ENCODE measurements at regions not wholly inside any gene's neighbourhood (a gene's known extent, or its start where the extent isn't known, plus 50 kb on each side); places are given as distances from the start of the nearest gene placed in this dataset.

GRCh38 chr1:170310014-170310405 lies 164.3 kb downstream of the NTMT2 start:
- H3K9me3 Mint-ChIP-seq = no peaks in the 10 kb centered on the region

GRCh38 chr1:170310951-170311350 lies 165.2 kb downstream of the NTMT2 start:
- no peak overlapping the region for H3K27ac Mint-ChIP-seq
- no peaks in the 10 kb centered on the region for H3K4me1 Mint-ChIP-seq (ENCODE audit: low read depth in 2 of 2)
- H3K9me3 Mint-ChIP-seq = no peaks in the 10 kb centered on the region
- no peaks in the 10 kb centered on the region for H3K36me3 Mint-ChIP-seq (ENCODE audit: insufficient read depth)
- H3K4me3 Mint-ChIP-seq = no peak overlapping the region
- peaks cover 6 to 15% of the 10 kb centered on the region in 2 donors for H3K27me3 Mint-ChIP-seq
- no peak for DNase-seq
- no peak for ATAC-seq (replicated peaks)

More at GRCh38 chr1:170310014-170310405, 164.3 kb downstream of the NTMT2 start:
- H3K4me1 Mint-ChIP-seq (ENCODE audit: low read depth in 2 of 2) = no peaks in the 10 kb centered on the region
- peaks cover 6 to 8% of the 10 kb centered on the region in 2 donors for H3K27me3 Mint-ChIP-seq
- no peaks in the 10 kb centered on the region for H3K36me3 Mint-ChIP-seq (ENCODE audit: insufficient read depth)
- no peak overlapping the region for H3K4me3 Mint-ChIP-seq
- no peak for DNase-seq
- H3K27ac Mint-ChIP-seq = no peak overlapping the region
- no peak for ATAC-seq (replicated peaks)

DNA sequence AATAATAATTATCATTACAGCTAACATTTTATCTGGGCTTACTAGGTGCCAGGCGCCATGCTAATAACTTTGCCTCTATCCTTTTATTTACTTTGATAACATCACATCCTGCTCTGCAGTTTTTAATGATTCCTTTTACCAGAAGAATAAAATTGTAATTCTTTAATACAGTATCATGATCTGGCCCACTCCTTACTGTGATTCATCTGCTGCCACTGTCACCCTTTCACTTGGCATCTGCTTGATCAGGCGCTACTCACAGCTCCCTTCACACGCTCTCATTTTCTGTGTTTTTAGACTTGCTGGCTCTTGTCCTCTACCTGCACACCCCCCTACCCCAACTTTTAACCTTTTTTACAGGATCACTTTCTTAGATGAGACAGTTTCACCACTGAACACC lies 167.5 kb downstream of the NTMT2 start:
- Mint-ChIP-seq H3K9me3 (no peaks in the 10 kb centered on the region), H3K27ac (no peak overlapping the region), H3K27me3 (peaks cover 0 to 18% of the 10 kb centered on the region in 2 donors), H3K4me1 (ENCODE audit: low read depth in 2 of 2) (no peaks in the 10 kb centered on the region), H3K36me3 (ENCODE audit: insufficient read depth) (no peaks in the 10 kb centered on the region), H3K4me3 (no peak overlapping the region)
- DNase-seq = no peak
- ATAC-seq (replicated peaks) = no peak

DNA sequence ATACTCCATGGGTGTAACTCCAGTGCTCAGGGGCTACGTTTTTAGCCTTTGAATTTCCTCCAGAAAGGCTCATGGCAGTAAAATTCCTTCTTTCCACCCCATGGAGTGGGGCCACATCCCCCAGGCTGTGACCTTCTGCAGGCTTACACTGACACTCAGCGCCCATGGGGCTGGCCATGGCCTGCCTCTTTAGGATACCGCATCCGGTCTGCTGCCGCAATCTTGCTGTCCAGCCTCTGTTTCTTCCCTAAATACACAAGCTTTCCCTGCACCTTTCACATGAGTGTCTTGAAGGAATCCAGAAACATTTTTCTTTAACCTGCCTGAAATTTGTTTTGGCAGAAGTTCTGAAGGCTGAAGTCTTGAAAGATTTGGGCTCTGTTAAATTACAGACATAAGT lies 170.5 kb downstream of the NTMT2 start:
- H3K9me3 Mint-ChIP-seq = no peaks in the 10 kb centered on the region
- no peak overlapping the region for H3K27ac Mint-ChIP-seq
- H3K27me3 Mint-ChIP-seq = peaks cover 0 to 18% of the 10 kb centered on the region in 2 donors
- H3K4me3 Mint-ChIP-seq = no peak overlapping the region
- no peaks in the 10 kb centered on the region for H3K4me1 Mint-ChIP-seq (ENCODE audit: low read depth in 2 of 2)
- no peak for DNase-seq
- H3K36me3 Mint-ChIP-seq (ENCODE audit: insufficient read depth) = no peaks in the 10 kb centered on the region
- no peak for ATAC-seq (replicated peaks)

GRCh38 chr1:170318141-170318540 lies 172.4 kb downstream of the NTMT2 start:
- Mint-ChIP-seq H3K9me3 (no peaks in the 10 kb centered on the region), H3K4me3 (no peak overlapping the region), H3K27me3 (peaks cover 0 to 17% of the 10 kb centered on the region in 2 donors), H3K36me3 (ENCODE audit: insufficient read depth) (no peaks in the 10 kb centered on the region), H3K27ac (no peak overlapping the region), H3K4me1 (ENCODE audit: low read depth in 2 of 2) (no peaks in the 10 kb centered on the region)
- no peak for DNase-seq
- no peak for ATAC-seq (replicated peaks)

GRCh38 chr1:170318736-170319135 lies 173.0 kb downstream of the NTMT2 start:
- Mint-ChIP-seq H3K36me3 (ENCODE audit: insufficient read depth) (no peaks in the 10 kb centered on the region), H3K27ac (no peak overlapping the region), H3K4me1 (ENCODE audit: low read depth in 2 of 2) (no peaks in the 10 kb centered on the region), H3K4me3 (no peak overlapping the region), H3K9me3 (no peaks in the 10 kb centered on the region), H3K27me3 (peaks cover 0 to 17% of the 10 kb centered on the region in 2 donors)
- DNase-seq = no peak
- ATAC-seq (replicated peaks) = no peak

- Mint-ChIP-seq H3K36me3 (ENCODE audit: insufficient read depth) (no peaks in the 10 kb centered on the region), H3K4me1 (ENCODE audit: low read depth in 2 of 2) (no peaks in the 10 kb centered on the region), H3K4me3 (no peak overlapping the region), H3K27ac (no peak overlapping the region), H3K27me3 (peaks cover 3 to 16% of the 10 kb centered on the region in 2 donors), H3K9me3 (no peaks in the 10 kb centered on the region)
- DNase-seq (no peak), ATAC-seq (replicated peaks) (no peak)
Observed at GRCh38 chr1:170321113-170321512, 175.4 kb downstream of the NTMT2 start.

DNA sequence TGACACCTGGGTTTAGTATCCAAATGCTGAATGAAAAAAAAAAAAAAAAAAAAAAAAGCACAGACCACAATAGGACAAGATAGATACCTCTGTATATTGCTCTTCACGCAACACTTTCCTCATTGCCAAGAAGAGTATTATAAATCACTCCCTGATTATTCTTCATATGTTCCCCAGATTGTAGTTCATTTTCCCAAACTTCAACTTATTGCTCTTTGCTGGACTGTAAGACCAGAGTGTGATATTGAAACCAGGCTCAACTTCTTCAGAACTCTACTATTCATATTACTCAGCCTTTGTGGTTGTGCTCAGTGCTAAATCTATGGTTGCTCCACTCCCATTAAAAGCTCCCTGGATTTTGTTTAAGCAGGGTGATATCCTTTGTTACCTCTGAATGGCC lies 180.4 kb downstream of the NTMT2 start:
- H3K27ac Mint-ChIP-seq = no peak overlapping the region
- no peak overlapping the region for H3K4me3 Mint-ChIP-seq
- H3K9me3 Mint-ChIP-seq = no peaks in the 10 kb centered on the region
- DNase-seq (no peak), ATAC-seq (replicated peaks) (no peak)
- no peaks in the 10 kb centered on the region for H3K36me3 Mint-ChIP-seq (ENCODE audit: insufficient read depth)
- H3K27me3 Mint-ChIP-seq = peaks cover 26 to 28% of the 10 kb centered on the region in 2 donors
- no peaks in the 10 kb centered on the region for H3K4me1 Mint-ChIP-seq (ENCODE audit: low read depth in 2 of 2)

DNA sequence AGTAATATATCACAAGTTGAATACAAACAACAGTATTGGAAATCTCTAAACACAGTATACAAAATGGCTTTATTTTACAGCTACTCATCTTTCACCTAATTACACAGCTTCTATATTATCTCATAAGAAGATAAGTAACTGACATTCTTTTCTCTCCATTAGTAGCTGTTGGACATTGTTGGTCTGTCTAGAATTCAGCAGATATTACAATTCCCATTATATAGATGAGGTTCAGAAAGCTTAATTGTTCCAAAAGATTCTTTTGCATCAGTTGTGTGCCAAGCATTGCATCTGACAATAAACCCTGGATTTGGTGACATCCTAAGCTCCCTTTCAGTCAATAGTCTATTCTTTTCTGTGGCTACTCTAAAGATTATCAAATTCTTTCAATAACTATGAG lies 187.0 kb downstream of the NTMT2 start:
- Mint-ChIP-seq H3K27ac (no peak overlapping the region), H3K4me1 (ENCODE audit: low read depth in 2 of 2) (no peaks in the 10 kb centered on the region), H3K9me3 (no peaks in the 10 kb centered on the region), H3K4me3 (no peak overlapping the region), H3K27me3 (peaks cover 18 to 33% of the 10 kb centered on the region in 2 donors), H3K36me3 (ENCODE audit: insufficient read depth) (no peaks in the 10 kb centered on the region)
- ATAC-seq (replicated peaks) (no peak), DNase-seq (no peak)

DNA sequence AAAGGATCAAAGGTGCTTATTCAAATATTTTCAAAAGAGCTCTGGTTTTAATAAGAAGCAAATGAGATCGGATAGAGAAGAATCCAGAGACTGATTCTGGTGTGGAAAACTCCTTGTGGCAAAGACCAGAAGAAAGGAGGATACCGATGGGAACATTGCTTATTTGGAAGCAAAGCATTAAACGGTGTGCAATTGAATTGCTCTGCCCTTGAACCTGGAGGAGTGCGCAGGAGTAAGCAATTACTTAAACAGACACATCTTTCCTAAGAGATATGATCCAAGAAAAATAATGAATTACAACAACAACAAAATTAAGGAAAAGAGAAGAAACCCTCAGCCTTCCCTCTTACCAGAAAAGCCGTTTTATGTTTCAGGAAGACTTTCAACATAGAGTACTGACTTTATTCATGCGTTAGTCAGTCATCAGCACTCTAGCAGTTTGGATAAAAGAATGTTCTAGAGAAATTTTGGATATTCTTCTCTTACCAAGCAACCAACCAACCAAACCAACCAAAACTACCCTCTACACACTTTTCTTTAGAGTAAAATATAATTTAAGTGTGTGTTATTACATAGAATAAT lies 191.7 kb downstream of the NTMT2 start:
- no peaks in the 10 kb centered on the region for H3K36me3 Mint-ChIP-seq (ENCODE audit: insufficient read depth)
- H3K27ac Mint-ChIP-seq = no peak overlapping the region
- H3K4me3 Mint-ChIP-seq = no peak overlapping the region
- no peaks in the 10 kb centered on the region for H3K9me3 Mint-ChIP-seq
- peaks cover 7 to 39% of the 10 kb centered on the region in 2 donors for H3K27me3 Mint-ChIP-seq
- H3K4me1 Mint-ChIP-seq (ENCODE audit: low read depth in 2 of 2) = no peaks in the 10 kb centered on the region
- ATAC-seq (replicated peaks) (no peak), DNase-seq (no peak)

GRCh38 chr1:170339534-170339933 lies 192.4 kb upstream of the GORAB start:
- no peak overlapping the region for H3K27ac Mint-ChIP-seq
- no peaks in the 10 kb centered on the region for H3K9me3 Mint-ChIP-seq
- H3K4me1 Mint-ChIP-seq (ENCODE audit: low read depth in 2 of 2) = no peaks in the 10 kb centered on the region
- no peak overlapping the region for H3K4me3 Mint-ChIP-seq
- H3K36me3 Mint-ChIP-seq (ENCODE audit: insufficient read depth) = no peaks in the 10 kb centered on the region
- DNase-seq = no peak
- peaks cover 13 to 26% of the 10 kb centered on the region in 2 donors for H3K27me3 Mint-ChIP-seq
- ATAC-seq (replicated peaks) = no peak

GRCh38 chr1:170340308-170340707 lies 191.7 kb upstream of the GORAB start:
- DNase-seq = no peak
- no peaks in the 10 kb centered on the region for H3K36me3 Mint-ChIP-seq (ENCODE audit: insufficient read depth)

GRCh38 chr1:170351366-170351946 lies 180.5 kb upstream of the GORAB start:
- Mint-ChIP-seq H3K27ac (no peak overlapping the region), H3K9me3 (no peaks in the 10 kb centered on the region), H3K4me1 (ENCODE audit: low read depth in 2 of 2) (no peaks in the 10 kb centered on the region), H3K36me3 (ENCODE audit: insufficient read depth) (no peaks in the 10 kb centered on the region), H3K27me3 (peaks cover 9 to 11% of the 10 kb centered on the region in 2 donors), H3K4me3 (no peak overlapping the region)
- ATAC-seq (replicated peaks) (no peak), DNase-seq (no peak)

More at GRCh38 chr1:170340308-170340707, 191.7 kb upstream of the GORAB start:
- no peaks in the 10 kb centered on the region for H3K9me3 Mint-ChIP-seq
- H3K27me3 Mint-ChIP-seq = peaks cover 18 to 30% of the 10 kb centered on the region in 2 donors
- no peak for ATAC-seq (replicated peaks)
- no peaks in the 10 kb centered on the region for H3K4me1 Mint-ChIP-seq (ENCODE audit: low read depth in 2 of 2)
- H3K27ac Mint-ChIP-seq = no peak overlapping the region
- H3K4me3 Mint-ChIP-seq = no peak overlapping the region

DNA sequence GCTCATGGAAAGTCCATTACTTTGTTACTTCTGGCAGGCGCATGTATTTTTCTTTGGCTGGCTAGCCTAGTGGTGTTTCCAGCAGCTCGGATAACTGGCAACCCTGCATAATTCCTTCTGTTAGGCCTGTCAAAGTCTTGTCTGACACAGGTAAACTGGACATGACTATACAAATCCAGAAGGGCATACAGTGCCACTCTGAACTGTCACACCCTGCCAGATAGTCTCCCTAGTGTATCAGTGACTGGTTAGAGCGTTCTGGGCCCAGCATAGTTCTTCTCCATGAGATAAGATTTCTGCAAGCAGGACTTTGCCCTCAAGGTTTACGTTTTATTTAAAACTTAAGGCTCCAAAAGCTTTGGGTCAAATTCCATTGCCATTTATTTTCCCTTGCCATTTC lies 177.7 kb upstream of the GORAB start:
- peaks cover 0 to 2% of the 10 kb centered on the region in 2 donors for H3K9me3 Mint-ChIP-seq
- ATAC-seq (replicated peaks) (no peak), DNase-seq (no peak)
- no peak overlapping the region for H3K27ac Mint-ChIP-seq
- H3K36me3 Mint-ChIP-seq (ENCODE audit: insufficient read depth) = no peaks in the 10 kb centered on the region
- H3K4me3 Mint-ChIP-seq = no peak overlapping the region
- peaks cover 9 to 11% of the 10 kb centered on the region in 2 donors for H3K27me3 Mint-ChIP-seq
- no peaks in the 10 kb centered on the region for H3K4me1 Mint-ChIP-seq (ENCODE audit: low read depth in 2 of 2)
